CMK (cell line): ENCODE measurements at regions not wholly inside any gene's neighbourhood (a gene's known extent, or its start where the extent isn't known, plus 50 kb on each side); places are given as distances from the start of the nearest gene placed in this dataset.

Experiments
- DNase-seq: peaks from one replicate; pipeline ENCODE4 v3.0.0-alpha.2; 2010; ENCODE audit warnings: low read depth

- DNase-seq = no peak
Observed at GRCh38 chr21:26653430-26653829, 80.3 kb upstream of the CYYR1 start.

- no peak for DNase-seq
Observed at GRCh38 chr21:26652854-26653253, 79.8 kb upstream of the CYYR1 start.

- no peak for DNase-seq
Observed at GRCh38 chr21:26641062-26641461, 68.0 kb upstream of the CYYR1 start.

GRCh38 chr21:26637201-26637745, 64.2 kb upstream of the CYYR1 start:
- DNase-seq = no peak

- DNase-seq = no peak
Observed at GRCh38 chr21:26635681-26636080, 62.6 kb upstream of the CYYR1 start.

- no peak for DNase-seq
Observed at GRCh38 chr21:26632691-26633090, 59.6 kb upstream of the CYYR1 start.

GRCh38 chr21:26626187-26626586, 53.1 kb upstream of the CYYR1 start:
- no peak for DNase-seq

GRCh38 chr21:26624983-26625519, 52.0 kb upstream of the CYYR1 start:
- no peak for DNase-seq
